AG09319 (cell line): ENCODE measurements at regions not wholly inside any gene's neighbourhood (a gene's known extent, or its start where the extent isn't known, plus 50 kb on each side); places are given as distances from the start of the nearest gene placed in this dataset.

Experiments used
- DNase-seq: peaks from one replicate; pipeline ENCODE4 v3.0.0-alpha.2; 2010; ENCODE audit warnings: low read depth; ENCODE audit errors: extremely low read depth
- CTCF ChIP-seq: IDR thresholded peaks from 2 replicates; pipeline ENCODE4 v1.5.1; 2011; ENCODE audit warnings: low read depth, mild to moderate bottlenecking, inconsistent platforms, low read length, moderate library complexity

- no peak for DNase-seq
- TF ChIP-seq CTCF = no peak
Measured at GRCh38 chr13:61358599-61358998, 57.0 kb downstream of the PCDH20 start.

GRCh38 chr13:61350341-61350740, 65.3 kb downstream of the PCDH20 start:
- no peak for TF ChIP-seq CTCF
- no peak for DNase-seq

- no peak for DNase-seq
Measured at GRCh38 chr13:61339054-61339621, 76.5 kb downstream of the PCDH20 start.

GRCh38 chr13:61316647-61317046, 99.0 kb downstream of the PCDH20 start:
- no peak for TF ChIP-seq CTCF
- no peak for DNase-seq

More at GRCh38 chr13:61339054-61339621, 76.5 kb downstream of the PCDH20 start:
- no peak for TF ChIP-seq CTCF

GRCh38 chr13:61294467-61295191, 121.0 kb downstream of the PCDH20 start:
- TF ChIP-seq CTCF = no peak
- DNase-seq = no peak

- DNase-seq = no peak
Measured at GRCh38 chr13:61286148-61286745, 129.4 kb downstream of the PCDH20 start.

More at GRCh38 chr13:61286148-61286745, 129.4 kb downstream of the PCDH20 start:
- TF ChIP-seq CTCF = no peak
